ENCODE measurements at regions not wholly inside any gene's neighbourhood (a gene's known extent, or its start where the extent isn't known, plus 50 kb on each side); places are given as distances from the start of the nearest gene placed in this dataset.

GRCh38 chr3:104990758-104991157 is 376.0 kb upstream of the ALCAM start:
- no peaks in the 10 kb centered on the region for H3K9me3 ChIP-seq
- no peaks in the 10 kb centered on the region for H3K36me3 ChIP-seq
- no peak for DNase-seq
- no peak overlapping the region for H3K4me3 ChIP-seq
- TF ChIP-seq CTCF (IDR thresholded peaks at IDR 0.05) (no peak), POLR2A (IDR thresholded peaks at IDR 0.05) (no peak)
- no peak overlapping the region for H3K27ac ChIP-seq
- H3K27me3 ChIP-seq: no peaks in the 10 kb centered on the region
- intact Hi-C loops (cut with DNase I): no loop called here
- 38 to 39% methylated on average over 2 of the region's 2 CpGs for WGBS, 2 donors
- H3K4me1 ChIP-seq: no peaks in the 10 kb centered on the region

GRCh38 chr3:104992676-104993075 is 374.0 kb upstream of the ALCAM start:
- H3K27me3 ChIP-seq: no peaks in the 10 kb centered on the region
- intact Hi-C loops (cut with DNase I): no loop called here
- H3K27ac ChIP-seq: no peak overlapping the region
- no peak overlapping the region for H3K4me3 ChIP-seq
- TF ChIP-seq CTCF (IDR thresholded peaks at IDR 0.05): no peak
- no peaks in the 10 kb centered on the region for H3K4me1 ChIP-seq
- DNase-seq: no peak
- 73 to 82% methylated on average over 3 of the region's 3 CpGs for WGBS, 2 donors
- H3K9me3 ChIP-seq: no peaks in the 10 kb centered on the region
- H3K36me3 ChIP-seq: no peaks in the 10 kb centered on the region

GRCh38 chr3:105006164-105006563 is 360.5 kb upstream of the ALCAM start:
- H3K27me3 ChIP-seq: no peaks in the 10 kb centered on the region
- H3K4me1 ChIP-seq: no peaks in the 10 kb centered on the region
- H3K36me3 ChIP-seq: no peaks in the 10 kb centered on the region
- no peaks in the 10 kb centered on the region for H3K9me3 ChIP-seq
- no peak overlapping the region for H3K4me3 ChIP-seq
- intact Hi-C loops (cut with DNase I): no loop called here
- TF ChIP-seq CTCF (IDR thresholded peaks at IDR 0.05): no peak
- TF ChIP-seq POLR2A (IDR thresholded peaks at IDR 0.05): no peak
- DNase-seq: no peak
- no peak overlapping the region for H3K27ac ChIP-seq

GRCh38 chr3:105013657-105014056 is 353.1 kb upstream of the ALCAM start:
- Histone ChIP-seq H3K4me1 (no peaks in the 10 kb centered on the region), H3K9me3 (no peaks in the 10 kb centered on the region), H3K27ac (no peak overlapping the region), H3K36me3 (no peaks in the 10 kb centered on the region), H3K27me3 (no peaks in the 10 kb centered on the region), H3K4me3 (no peak overlapping the region)
- 24 to 49% methylated on average over 2 of the region's 2 CpGs for WGBS, 2 donors
- DNase-seq: no peak
- TF ChIP-seq POLR2A (IDR thresholded peaks at IDR 0.05) (no peak), CTCF (IDR thresholded peaks at IDR 0.05) (no peak)
- intact Hi-C loops (cut with DNase I): no loop called here

GRCh38 chr3:105014631-105015030 is 352.1 kb upstream of the ALCAM start:
- no peak overlapping the region for H3K27ac ChIP-seq
- intact Hi-C loops (cut with DNase I): no loop called here
- DNase-seq: no peak
- no peaks in the 10 kb centered on the region for H3K9me3 ChIP-seq
- H3K27me3 ChIP-seq: no peaks in the 10 kb centered on the region
- WGBS, 2 donors: 32 to 56% methylated on average over 1 of the region's 1 CpG
- H3K4me1 ChIP-seq: no peaks in the 10 kb centered on the region
- no peak for TF ChIP-seq POLR2A (IDR thresholded peaks at IDR 0.05)
- no peak for TF ChIP-seq CTCF (IDR thresholded peaks at IDR 0.05)
- H3K36me3 ChIP-seq: no peaks in the 10 kb centered on the region
- no peak overlapping the region for H3K4me3 ChIP-seq
